Activated naive CD8-positive, alpha-beta T cell treated with anti-CD3 and anti-CD28 coated beads, Interleukin-2, amount 10 ng/mL, durations not matched to agents 7 days and 5 days (primary cell): ENCODE measurements at regions not wholly inside any gene's neighbourhood (a gene's known extent, or its start where the extent isn't known, plus 50 kb on each side); places are given as distances from the start of the nearest gene placed in this dataset.

Experiments used
- ATAC-seq: fragments of 150-1000 bp; cut with Tn5 transposase; one replicate; pipeline ENCODE4 v1.10.0; 2021; ENCODE audit warnings: low read depth, moderate library complexity
- POLR2A ChIA-PET: fragments of 350-600 bp; sonication (Branson Sonifier 250); formaldehyde crosslinking; loops from one replicate; lab custom pipeline; 2021; ENCODE audit warnings: antibody characterized with exemption; lab: Charles Lee
- DNase-seq: peaks from one replicate; pipeline ENCODE4 v3.0.0; 2021
- H3K27ac Mint-ChIP-seq: one replicate; pipeline ENCODE4 v1.8.0; 2022; ENCODE audit warnings: mild to moderate bottlenecking, mixed read lengths
- H3K27me3 Mint-ChIP-seq: one replicate; pipeline ENCODE4 v1.8.0; 2022; ENCODE audit warnings: mild to moderate bottlenecking, moderate library complexity, mixed read lengths
- H3K36me3 Mint-ChIP-seq: one replicate; pipeline ENCODE4 v1.8.0; 2021; ENCODE audit warnings: mild to moderate bottlenecking, mixed read lengths
- H3K4me1 Mint-ChIP-seq: one replicate; pipeline ENCODE4 v1.8.0; 2021; ENCODE audit warnings: mixed read lengths
- H3K4me3 Mint-ChIP-seq: one replicate; pipeline ENCODE4 v1.8.0; 2022; ENCODE audit warnings: mild to moderate bottlenecking, moderate library complexity, mixed read lengths
- H3K9me3 Mint-ChIP-seq: one replicate; pipeline ENCODE4 v1.8.0; 2021; ENCODE audit warnings: mixed read lengths

GRCh38 chr13:78176880-78177279, 258.2 kb upstream of the EDNRB start:
- Mint-ChIP-seq H3K36me3 (no peaks in the 10 kb centered on the region), H3K9me3 (no peaks in the 10 kb centered on the region), H3K4me1 (no peaks in the 10 kb centered on the region), H3K27me3 (peaks cover 1% of the 10 kb centered on the region), H3K4me3 (no peak overlapping the region), H3K27ac (no peak overlapping the region)
- DNase-seq (no peak), ATAC-seq (no peak)
- POLR2A ChIA-PET, result no interaction called here

DNA sequence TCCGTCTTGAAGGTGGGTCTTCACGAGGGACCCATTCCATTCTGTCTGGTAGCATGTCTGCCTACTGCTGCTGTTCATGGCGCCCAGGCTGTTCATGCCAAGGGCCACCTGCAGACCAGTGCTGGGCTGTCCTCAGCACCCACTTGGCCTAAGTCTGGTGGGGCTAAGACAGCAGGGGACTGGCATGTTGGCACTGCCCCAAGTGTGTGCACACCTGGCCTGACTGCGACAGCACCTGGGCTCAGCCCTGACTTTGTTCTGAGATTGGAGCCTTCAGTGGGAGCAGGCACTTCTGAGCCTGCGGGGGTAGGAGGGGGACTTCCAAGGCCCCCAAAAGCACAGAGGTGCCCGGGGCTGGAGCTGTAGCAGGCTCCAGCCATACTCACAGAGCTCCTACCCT, 250.8 kb upstream of the EDNRB start:
- DNase-seq, result no peak
- Mint-ChIP-seq H3K36me3 (no peaks in the 10 kb centered on the region), H3K4me1 (no peaks in the 10 kb centered on the region), H3K4me3 (no peak overlapping the region), H3K27me3 (no peaks in the 10 kb centered on the region), H3K27ac (no peak overlapping the region), H3K9me3 (no peaks in the 10 kb centered on the region)
- ATAC-seq, result no peak
- POLR2A ChIA-PET, result no interaction called here

- Mint-ChIP-seq H3K4me1 (no peaks in the 10 kb centered on the region), H3K27me3 (no peaks in the 10 kb centered on the region), H3K27ac (no peak overlapping the region), H3K36me3 (no peaks in the 10 kb centered on the region), H3K9me3 (no peaks in the 10 kb centered on the region), H3K4me3 (no peak overlapping the region)
- POLR2A ChIA-PET, result no interaction called here
- ATAC-seq, result no peak
- no peak for DNase-seq
Observed at GRCh38 chr13:78168981-78169380, 250.3 kb upstream of the EDNRB start.

- Mint-ChIP-seq H3K27me3 (no peaks in the 10 kb centered on the region), H3K36me3 (no peaks in the 10 kb centered on the region), H3K9me3 (no peaks in the 10 kb centered on the region), H3K27ac (no peak overlapping the region), H3K4me1 (peaks cover 2% of the 10 kb centered on the region), H3K4me3 (no peak overlapping the region)
- no peak for ATAC-seq
- POLR2A ChIA-PET, result no interaction called here
- DNase-seq, result no peak
Observed at GRCh38 chr13:78161266-78161665, 242.6 kb upstream of the EDNRB start.

GRCh38 chr13:78160793-78161192, 242.2 kb upstream of the EDNRB start:
- Mint-ChIP-seq H3K36me3 (no peaks in the 10 kb centered on the region), H3K27me3 (no peaks in the 10 kb centered on the region), H3K9me3 (no peaks in the 10 kb centered on the region), H3K4me3 (no peak overlapping the region), H3K4me1 (peaks cover 2% of the 10 kb centered on the region), H3K27ac (no peak overlapping the region)
- DNase-seq (no peak), ATAC-seq (no peak)
- POLR2A ChIA-PET, result no interaction called here

DNA sequence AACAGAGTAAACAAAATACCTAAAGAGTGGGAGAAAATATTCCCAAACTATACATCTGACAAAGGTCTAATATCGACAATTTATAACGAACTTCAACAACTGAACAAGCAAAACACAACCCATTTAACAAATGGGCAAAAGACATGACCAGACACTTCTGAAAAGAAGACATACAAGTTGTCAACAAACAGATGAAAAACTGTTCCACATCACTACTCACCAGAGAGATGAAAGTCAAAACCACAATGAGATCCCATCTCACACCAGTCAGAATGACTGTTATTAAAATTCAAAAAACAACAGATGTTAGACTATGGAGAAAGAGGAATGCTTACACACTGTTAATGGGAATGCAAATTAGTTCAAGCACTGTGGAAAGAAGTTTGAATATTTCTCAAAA, 233.8 kb upstream of the EDNRB start:
- POLR2A ChIA-PET, result no interaction called here
- Mint-ChIP-seq H3K27me3 (no peaks in the 10 kb centered on the region), H3K27ac (no peak overlapping the region), H3K4me1 (no peaks in the 10 kb centered on the region), H3K36me3 (no peaks in the 10 kb centered on the region), H3K4me3 (no peak overlapping the region), H3K9me3 (no peaks in the 10 kb centered on the region)
- ATAC-seq (no peak), DNase-seq (no peak)

DNA sequence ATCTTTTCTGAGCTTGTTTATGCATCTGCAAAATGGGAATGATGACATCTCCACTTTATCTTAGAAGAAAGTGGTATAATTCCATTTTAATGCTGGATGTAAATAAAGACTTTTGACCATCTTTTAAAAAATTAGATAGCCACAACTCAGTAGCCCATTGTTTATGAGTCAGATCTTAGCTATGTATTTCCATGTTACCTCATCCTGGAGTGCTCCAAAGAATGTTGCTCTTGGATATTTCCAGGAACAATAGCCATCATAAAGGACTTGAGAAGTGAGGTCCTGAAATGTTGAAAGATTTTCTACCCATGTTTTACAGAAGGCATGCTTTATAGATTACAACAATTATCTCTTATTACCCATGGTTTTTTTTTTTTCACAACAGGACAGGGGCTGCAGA, 229.3 kb upstream of the EDNRB start:
- no peak for DNase-seq
- Mint-ChIP-seq H3K36me3 (no peaks in the 10 kb centered on the region), H3K27ac (no peak overlapping the region), H3K9me3 (no peaks in the 10 kb centered on the region), H3K27me3 (peaks cover 7% of the 10 kb centered on the region), H3K4me1 (no peaks in the 10 kb centered on the region), H3K4me3 (no peak overlapping the region)
- ATAC-seq, result no peak
- POLR2A ChIA-PET, result no interaction called here

DNA sequence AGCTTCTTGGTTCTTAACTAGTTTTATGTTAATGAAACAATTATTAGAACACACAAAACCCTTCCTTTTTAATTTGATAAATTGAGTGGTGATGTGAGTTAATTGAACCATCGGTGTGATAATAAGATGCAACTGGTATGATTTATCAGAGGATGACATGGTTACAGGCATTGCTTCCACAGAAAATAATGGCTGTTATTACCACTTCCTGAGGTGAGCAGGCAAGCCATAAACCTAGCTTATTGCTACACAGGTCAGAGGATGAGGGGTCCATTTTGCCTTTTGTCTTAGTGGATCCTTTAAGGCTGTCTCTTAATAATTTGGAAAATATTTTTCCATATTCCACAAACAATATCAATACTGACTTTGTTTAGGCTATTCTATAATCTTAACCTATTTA, 226.6 kb upstream of the EDNRB start:
- Mint-ChIP-seq H3K9me3 (no peaks in the 10 kb centered on the region), H3K4me1 (no peaks in the 10 kb centered on the region), H3K27ac (no peak overlapping the region), H3K27me3 (peaks cover 10% of the 10 kb centered on the region), H3K36me3 (no peaks in the 10 kb centered on the region), H3K4me3 (no peak overlapping the region)
- ATAC-seq, result no peak
- DNase-seq, result no peak
- POLR2A ChIA-PET, result no interaction called here

DNA sequence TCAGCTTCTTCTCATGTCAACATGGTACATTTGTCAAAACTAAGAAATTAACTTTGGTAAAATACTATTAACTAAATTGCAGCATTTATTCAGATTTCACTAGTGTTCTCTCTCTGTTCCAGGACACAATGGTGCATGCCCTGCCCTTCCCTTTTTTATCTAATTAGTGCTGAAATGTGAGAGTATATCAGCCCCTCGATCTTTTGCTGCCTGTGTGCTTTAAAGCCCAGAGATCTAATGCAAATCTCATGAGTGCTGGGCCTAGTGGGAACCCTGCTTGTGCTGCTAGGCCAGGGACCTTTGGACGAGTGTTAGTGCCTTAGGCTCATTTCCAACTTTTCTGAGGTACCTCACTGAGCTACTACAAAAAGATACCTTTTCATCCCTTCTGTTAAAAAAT, 221.1 kb upstream of the EDNRB start:
- Mint-ChIP-seq H3K4me3 (no peak overlapping the region), H3K9me3 (no peaks in the 10 kb centered on the region), H3K27ac (no peak overlapping the region), H3K4me1 (peaks cover 3% of the 10 kb centered on the region), H3K36me3 (no peaks in the 10 kb centered on the region), H3K27me3 (peaks cover 10% of the 10 kb centered on the region)
- no peak for ATAC-seq
- POLR2A ChIA-PET, result no interaction called here
- DNase-seq, result no peak

GRCh38 chr13:78138756-78139155, 220.1 kb upstream of the EDNRB start:
- no peaks in the 10 kb centered on the region for H3K36me3 Mint-ChIP-seq
- DNase-seq (no peak), ATAC-seq (no peak)
- H3K9me3 Mint-ChIP-seq, result no peaks in the 10 kb centered on the region
- H3K27me3 Mint-ChIP-seq, result peaks cover 8% of the 10 kb centered on the region
- peaks cover 3% of the 10 kb centered on the region for H3K4me1 Mint-ChIP-seq
- POLR2A ChIA-PET, result no interaction called here
- no peak overlapping the region for H3K4me3 Mint-ChIP-seq
- no peak overlapping the region for H3K27ac Mint-ChIP-seq

GRCh38 chr13:78137404-78138142, 218.9 kb upstream of the EDNRB start:
- peak; percentile 38 for DNase-seq
- POLR2A ChIA-PET, result interaction anchor here (0.6 kb wide), 1 partner anchor 1579 kb away, joined by 3 read pairs; no protein-coding TSS in a partner anchor
- peak; percentile 74 for ATAC-seq
- H3K4me1 Mint-ChIP-seq, result peaks cover 3% of the 10 kb centered on the region
- H3K9me3 Mint-ChIP-seq, result no peaks in the 10 kb centered on the region
- H3K27ac Mint-ChIP-seq, result no peak overlapping the region
- H3K27me3 Mint-ChIP-seq, result peaks cover 4% of the 10 kb centered on the region
- no peaks in the 10 kb centered on the region for H3K36me3 Mint-ChIP-seq
- peak overlapping the region; percentile 68 for H3K4me3 Mint-ChIP-seq

GRCh38 chr13:78136966-78137365, 218.3 kb upstream of the EDNRB start:
- DNase-seq, result no peak
- POLR2A ChIA-PET, result interaction anchor here (0.6 kb wide), 1 partner anchor 1579 kb away, joined by 3 read pairs; no protein-coding TSS in a partner anchor
- Mint-ChIP-seq H3K4me3 (no peak overlapping the region), H3K27me3 (peaks cover 4% of the 10 kb centered on the region), H3K9me3 (no peaks in the 10 kb centered on the region), H3K4me1 (peaks cover 3% of the 10 kb centered on the region), H3K36me3 (no peaks in the 10 kb centered on the region), H3K27ac (no peak overlapping the region)
- ATAC-seq, result no peak

GRCh38 chr13:78133511-78133910, 214.9 kb upstream of the EDNRB start:
- peaks cover 14% of the 10 kb centered on the region for H3K27me3 Mint-ChIP-seq
- POLR2A ChIA-PET, result no interaction called here

GRCh38 chr13:78131811-78132210, 213.2 kb upstream of the EDNRB start:
- peaks cover 16% of the 10 kb centered on the region for H3K27me3 Mint-ChIP-seq
- no peaks in the 10 kb centered on the region for H3K9me3 Mint-ChIP-seq
- no peaks in the 10 kb centered on the region for H3K36me3 Mint-ChIP-seq
- DNase-seq, result no peak
- no peak for ATAC-seq
- H3K27ac Mint-ChIP-seq, result no peak overlapping the region
- H3K4me3 Mint-ChIP-seq, result no peak overlapping the region
- no peaks in the 10 kb centered on the region for H3K4me1 Mint-ChIP-seq
- POLR2A ChIA-PET, result no interaction called here

More at GRCh38 chr13:78133511-78133910, 214.9 kb upstream of the EDNRB start:
- no peaks in the 10 kb centered on the region for H3K36me3 Mint-ChIP-seq
- no peak overlapping the region for H3K4me3 Mint-ChIP-seq
- H3K4me1 Mint-ChIP-seq, result peaks cover 3% of the 10 kb centered on the region
- no peak for DNase-seq
- no peak for ATAC-seq
- no peaks in the 10 kb centered on the region for H3K9me3 Mint-ChIP-seq
- no peak overlapping the region for H3K27ac Mint-ChIP-seq
